ENCODE measurements at regions not wholly inside any gene's neighbourhood (a gene's known extent, or its start where the extent isn't known, plus 50 kb on each side); places are given as distances from the start of the nearest gene placed in this dataset.
A peak's percentile ranks its signal among the peaks of the same experiment; 100 is the strongest.

DNA sequence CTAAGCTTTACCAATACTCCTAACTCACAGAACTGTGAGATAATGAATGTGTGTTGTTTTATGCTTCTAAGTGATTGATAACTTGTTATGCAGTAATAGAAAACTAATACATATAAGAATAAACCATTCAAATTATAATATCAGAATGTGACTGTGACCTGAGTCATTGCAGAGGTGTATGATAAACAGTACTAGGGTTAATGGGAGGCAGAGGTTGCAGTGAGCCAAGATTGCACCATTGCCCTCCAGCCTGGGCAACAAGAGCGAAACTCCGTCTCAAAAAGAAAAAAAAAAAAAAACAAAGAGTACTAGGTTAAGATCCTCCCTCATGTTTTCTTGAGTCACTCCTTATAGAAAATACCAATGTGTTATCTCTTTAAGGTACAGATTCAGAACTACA, 950.3 kb downstream of the SORCS1 start:
- TF ChIP-seq, protein P1, sequence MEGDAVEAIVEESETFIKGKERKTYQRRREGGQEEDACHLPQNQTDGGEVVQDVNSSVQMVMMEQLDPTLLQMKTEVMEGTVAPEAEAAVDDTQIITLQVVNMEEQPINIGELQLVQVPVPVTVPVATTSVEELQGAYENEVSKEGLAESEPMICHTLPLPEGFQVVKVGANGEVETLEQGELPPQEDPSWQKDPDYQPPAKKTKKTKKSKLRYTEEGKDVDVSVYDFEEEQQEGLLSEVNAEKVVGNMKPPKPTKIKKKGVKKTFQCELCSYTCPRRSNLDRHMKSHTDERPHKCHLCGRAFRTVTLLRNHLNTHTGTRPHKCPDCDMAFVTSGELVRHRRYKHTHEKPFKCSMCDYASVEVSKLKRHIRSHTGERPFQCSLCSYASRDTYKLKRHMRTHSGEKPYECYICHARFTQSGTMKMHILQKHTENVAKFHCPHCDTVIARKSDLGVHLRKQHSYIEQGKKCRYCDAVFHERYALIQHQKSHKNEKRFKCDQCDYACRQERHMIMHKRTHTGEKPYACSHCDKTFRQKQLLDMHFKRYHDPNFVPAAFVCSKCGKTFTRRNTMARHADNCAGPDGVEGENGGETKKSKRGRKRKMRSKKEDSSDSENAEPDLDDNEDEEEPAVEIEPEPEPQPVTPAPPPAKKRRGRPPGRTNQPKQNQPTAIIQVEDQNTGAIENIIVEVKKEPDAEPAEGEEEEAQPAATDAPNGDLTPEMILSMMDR (IDR thresholded peaks at IDR 0.05; ENCODE audit: low read depth, low read length, missing control alignments) = no peak

DNA sequence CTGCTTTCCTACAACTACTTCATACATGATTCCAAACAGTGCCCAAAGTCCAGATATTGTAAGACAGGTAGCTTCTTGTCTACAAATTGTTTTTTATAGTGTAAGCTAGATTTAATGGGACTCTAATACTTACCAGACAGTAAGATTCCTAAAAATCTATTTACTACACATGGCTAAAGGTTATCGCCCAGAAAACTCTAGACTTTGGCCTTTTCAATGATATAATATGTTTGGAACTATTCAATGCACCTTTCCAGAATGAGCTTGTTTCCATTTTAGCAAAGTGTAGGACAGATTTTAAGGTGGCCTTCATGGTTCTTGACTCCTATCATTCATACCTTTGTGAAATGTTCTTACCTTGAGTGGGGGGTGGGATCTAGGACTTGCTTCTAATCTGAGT, 951.0 kb downstream of the SORCS1 start:
- DNase-seq (ENCODE audit: extremely low read depth, low read depth) = no peak
- H3K4me3 ChIP-seq (replicated peaks; ENCODE audit: low read depth, low read length) = no peak overlapping the region
- TF ChIP-seq, protein P1 (IDR thresholded peaks at IDR 0.05; ENCODE audit: low read depth, low read length, missing control alignments) = no peak

More for the DNA sequence above, 950.3 kb downstream of the SORCS1 start:
- no peak for DNase-seq (ENCODE audit: extremely low read depth, low read depth)
- H3K4me3 ChIP-seq (replicated peaks; ENCODE audit: low read depth, low read length) = no peak overlapping the region

DNA sequence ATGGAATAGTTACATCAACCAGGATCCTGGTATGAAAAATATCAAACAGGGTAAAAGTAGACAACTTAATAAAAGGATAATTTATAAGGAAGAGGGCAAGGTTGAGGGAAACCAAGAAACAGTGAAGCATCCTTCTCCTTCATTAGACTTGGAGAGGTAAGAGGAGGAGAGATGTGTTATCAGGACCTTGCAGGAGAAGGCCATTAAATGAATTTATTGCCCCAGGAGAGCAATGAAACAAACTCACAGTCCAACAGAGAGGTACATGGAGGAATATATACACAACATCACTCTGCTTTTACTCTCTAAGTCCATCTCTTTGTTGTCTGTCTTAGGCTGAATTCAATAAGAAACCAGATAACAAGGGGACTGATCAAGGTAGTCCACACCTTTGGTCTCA, 966.2 kb downstream of the SORCS1 start:
- no peak for DNase-seq (ENCODE audit: extremely low read depth, low read depth)
- TF ChIP-seq, protein P1 (IDR thresholded peaks at IDR 0.05; ENCODE audit: low read depth, low read length, missing control alignments) = no peak
- no peak overlapping the region for H3K4me3 ChIP-seq (replicated peaks; ENCODE audit: low read depth, low read length)

DNA sequence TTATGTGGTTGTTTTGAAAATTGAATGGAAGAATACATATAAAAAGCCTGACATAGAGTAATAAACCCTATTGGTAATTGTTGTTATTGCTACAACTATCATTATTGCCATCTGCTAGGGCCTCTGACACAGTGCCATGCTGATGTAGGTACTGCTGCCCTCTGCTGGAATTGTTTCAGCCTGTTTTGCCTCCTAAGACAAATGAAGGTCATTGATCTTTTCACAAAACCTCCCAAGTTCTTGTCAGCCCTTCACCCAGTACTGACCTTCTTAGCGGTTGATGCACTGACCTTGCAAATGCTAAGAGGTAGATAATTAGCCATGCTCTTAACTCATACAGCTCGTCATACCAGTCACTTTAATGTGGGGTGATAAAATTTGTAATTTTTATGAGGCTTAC, 975.2 kb downstream of the SORCS1 start:
- TF ChIP-seq, protein P1 (IDR thresholded peaks at IDR 0.05; ENCODE audit: low read depth, low read length, missing control alignments) = peak; percentile 50
- DNase-seq (ENCODE audit: extremely low read depth, low read depth) = peak; percentile 7
- no peak overlapping the region for H3K4me3 ChIP-seq (replicated peaks; ENCODE audit: low read depth, low read length)

DNA sequence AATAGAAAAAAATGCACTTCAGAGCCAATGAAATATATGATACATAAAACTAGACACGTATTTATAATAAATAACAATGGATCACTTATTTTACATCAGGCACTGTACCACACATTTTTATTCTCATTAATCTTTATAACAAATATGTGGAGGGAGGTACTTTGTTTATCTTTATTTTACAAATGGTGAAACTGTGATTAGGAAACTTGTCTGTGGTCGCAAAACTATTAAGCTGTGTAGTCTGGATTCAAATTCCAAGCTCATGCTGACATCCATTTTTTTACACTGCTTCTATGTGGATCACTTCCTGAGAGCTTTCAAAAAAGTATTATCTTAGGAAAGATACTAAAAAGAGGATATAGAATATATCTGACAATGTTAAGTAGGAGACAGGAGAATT, 978.6 kb downstream of the SORCS1 start:
- DNase-seq (ENCODE audit: extremely low read depth, low read depth) = no peak
- no peak overlapping the region for H3K4me3 ChIP-seq (replicated peaks; ENCODE audit: low read depth, low read length)
- TF ChIP-seq, protein P1 (IDR thresholded peaks at IDR 0.05; ENCODE audit: low read depth, low read length, missing control alignments) = no peak

DNA sequence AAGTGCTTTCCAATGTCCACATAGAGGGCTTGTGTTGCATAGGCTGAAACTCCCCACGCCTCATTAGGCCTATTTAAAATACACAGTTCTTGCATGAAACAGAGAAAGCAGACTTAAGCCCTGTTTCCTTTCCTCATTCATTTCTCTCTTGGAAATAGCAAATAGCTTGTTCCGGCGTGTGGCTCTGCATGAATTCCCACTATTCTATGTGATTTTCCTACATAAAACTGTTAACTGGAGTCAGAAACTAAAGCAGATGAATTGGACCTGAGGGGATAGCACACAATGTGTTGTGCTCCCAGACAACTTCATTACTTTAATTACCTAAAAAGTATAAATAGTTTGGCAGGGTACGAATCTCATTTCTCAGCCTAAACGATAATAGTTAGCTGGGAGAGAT, 981.5 kb downstream of the SORCS1 start:
- TF ChIP-seq, protein P1 (IDR thresholded peaks at IDR 0.05; ENCODE audit: low read depth, low read length, missing control alignments) = no peak
- DNase-seq (ENCODE audit: extremely low read depth, low read depth) = no peak
- no peak overlapping the region for H3K4me3 ChIP-seq (replicated peaks; ENCODE audit: low read depth, low read length)

DNA sequence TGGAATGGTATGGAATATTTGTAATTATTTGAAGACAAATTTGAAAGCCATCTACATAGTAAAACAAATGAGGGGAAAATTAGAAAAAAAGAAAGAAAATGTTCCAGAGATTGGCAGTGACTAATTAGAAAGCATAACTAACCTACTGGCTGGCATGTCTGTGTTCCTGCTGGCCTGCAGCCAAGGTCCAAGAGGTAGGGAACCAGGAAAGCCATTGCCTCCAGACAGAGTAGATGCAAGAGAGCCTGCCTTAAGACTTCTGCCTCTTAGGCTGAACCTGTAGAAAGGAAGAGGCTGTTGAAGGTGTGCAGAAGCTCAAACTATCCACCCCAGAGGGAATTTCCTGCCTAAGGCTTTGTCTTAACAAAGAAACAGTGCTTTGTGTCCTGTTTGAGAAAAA, 982.0 kb downstream of the SORCS1 start:
- H3K4me3 ChIP-seq (replicated peaks; ENCODE audit: low read depth, low read length) = no peak overlapping the region
- TF ChIP-seq, protein P1 (IDR thresholded peaks at IDR 0.05; ENCODE audit: low read depth, low read length, missing control alignments) = no peak
- no peak for DNase-seq (ENCODE audit: extremely low read depth, low read depth)

Data from HFF-Myc (cell line).